IPS-NIHi7 (cell line): ENCODE measurements at regions not wholly inside any gene's neighbourhood (a gene's known extent, or its start where the extent isn't known, plus 50 kb on each side); places are given as distances from the start of the nearest gene placed in this dataset.
"Not testable (repeated sequence)": the region's sequence is repeated elsewhere in the genome, so short reads cannot be mapped to it uniquely, and the experiment has no call there.

Experiments
- DNase-seq: peaks from one replicate; pipeline ENCODE4 v3.0.0; 2012; ENCODE audit warnings: mixed read lengths; ENCODE audit errors: extremely low spot score

DNA sequence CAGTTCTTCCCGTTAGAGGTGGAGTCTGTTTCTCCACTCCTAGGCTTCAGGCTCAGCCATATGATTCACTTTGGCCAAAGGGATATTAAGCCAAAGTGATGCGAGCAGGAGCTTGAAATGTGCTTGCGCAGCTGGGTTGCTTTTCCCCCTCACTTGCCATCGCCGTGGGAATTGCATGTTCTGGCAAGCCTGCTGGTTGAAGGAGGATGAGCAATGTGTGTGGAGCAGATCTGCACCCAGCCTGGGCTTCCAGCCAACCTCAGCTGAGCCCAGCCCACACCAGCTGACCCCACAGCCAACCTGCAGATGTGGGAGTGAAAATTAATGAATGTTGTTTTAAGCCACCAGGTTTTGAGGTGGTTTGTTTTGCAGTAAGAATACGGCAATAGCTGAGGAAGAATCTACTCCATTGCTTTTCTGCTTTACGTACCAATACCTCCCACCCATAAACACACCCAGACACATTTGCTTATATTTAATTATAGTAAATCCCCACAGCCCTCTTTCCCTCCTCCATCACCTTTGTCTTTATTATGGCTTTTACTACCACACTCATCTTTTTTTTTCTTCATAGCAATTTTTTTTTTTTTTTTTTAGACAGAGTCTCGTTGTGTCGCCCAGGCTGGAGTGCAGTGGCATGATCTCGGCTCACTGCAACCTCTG, 132.8 kb upstream of the FUNDC1 start:
- DNase-seq = no peak

DNA sequence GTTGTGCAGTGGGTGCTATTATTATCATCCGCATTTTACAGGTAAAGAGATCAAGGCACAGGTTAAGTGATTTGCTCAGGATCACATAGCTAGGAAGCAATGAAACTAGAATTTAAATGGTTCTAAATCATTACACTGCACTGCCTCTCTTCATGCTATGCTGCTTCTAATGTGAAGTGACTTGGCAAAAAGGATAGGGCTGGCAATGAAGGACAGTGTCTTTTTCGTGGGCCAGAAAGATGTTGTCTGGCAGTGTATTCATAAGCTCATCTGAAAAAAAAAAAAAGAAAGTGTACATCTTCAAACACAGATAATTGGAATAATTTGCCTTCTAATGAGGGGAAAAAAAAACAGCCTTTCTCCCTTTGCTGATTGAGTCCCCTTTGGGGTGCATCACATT, 132.2 kb upstream of the FUNDC1 start:
- no peak for DNase-seq

DNA sequence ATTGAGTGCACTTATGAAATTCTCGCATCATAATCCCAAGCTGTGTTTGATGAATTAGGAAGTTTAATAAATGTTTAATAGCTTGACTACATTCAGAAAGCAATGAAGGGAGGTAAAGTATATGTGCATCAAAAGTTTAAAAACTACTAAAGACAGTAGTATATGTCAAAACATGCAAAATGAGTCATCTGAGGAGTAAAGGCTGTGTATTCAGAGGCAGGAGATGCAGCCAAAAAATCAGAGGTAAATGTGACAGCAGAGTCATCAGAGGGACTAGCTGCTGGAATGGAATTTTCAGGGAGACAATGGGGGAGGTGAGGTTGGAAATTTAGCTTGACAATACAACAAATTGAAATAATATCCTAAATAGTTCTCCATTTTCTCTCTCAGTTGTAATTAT, 127.0 kb upstream of the FUNDC1 start:
- DNase-seq = no peak

DNA sequence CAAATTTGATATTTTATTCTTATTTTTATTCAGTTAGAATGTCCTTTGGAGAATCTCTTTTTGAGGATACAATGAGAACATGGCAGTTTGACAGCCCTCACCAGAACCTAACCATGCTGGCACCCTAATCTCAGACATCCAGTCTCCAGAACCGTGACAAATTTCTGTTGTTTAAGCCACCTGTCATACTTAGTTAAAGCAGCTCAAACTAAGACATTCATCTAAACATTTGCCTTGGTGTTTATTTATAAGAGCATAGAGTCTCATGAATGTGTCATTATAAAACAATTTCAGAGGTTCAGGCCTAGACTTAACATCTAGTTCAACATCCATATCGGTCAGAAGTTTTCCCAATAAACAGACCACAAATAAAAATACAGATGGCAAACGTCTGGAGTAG, 125.1 kb upstream of the FUNDC1 start:
- no peak for DNase-seq

DNA sequence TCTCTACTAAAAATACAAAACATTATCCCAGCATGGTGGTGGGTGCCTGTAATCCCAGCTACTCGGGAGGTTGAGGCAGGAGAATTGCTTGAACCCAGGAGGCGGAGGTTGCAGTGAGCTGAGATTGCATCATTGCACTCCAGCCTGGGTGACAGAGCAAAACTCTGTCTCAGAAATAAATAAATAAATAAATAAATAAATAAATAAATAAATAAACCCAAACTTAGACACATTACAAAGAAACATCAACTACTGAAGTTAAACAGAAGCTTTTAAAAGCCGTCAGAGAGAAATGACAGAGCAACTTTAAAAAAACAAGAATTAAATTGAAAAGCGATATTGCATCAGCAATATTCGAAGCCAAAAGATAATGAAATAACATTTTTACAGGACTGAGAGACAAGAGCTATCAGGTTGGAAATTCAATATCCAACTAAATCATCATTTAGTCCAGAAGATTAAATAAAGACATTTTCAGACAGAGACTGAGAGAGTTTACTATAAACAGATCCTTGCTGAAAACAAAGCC, 115.1 kb upstream of the FUNDC1 start:
- not testable (repeated sequence) for DNase-seq

DNA sequence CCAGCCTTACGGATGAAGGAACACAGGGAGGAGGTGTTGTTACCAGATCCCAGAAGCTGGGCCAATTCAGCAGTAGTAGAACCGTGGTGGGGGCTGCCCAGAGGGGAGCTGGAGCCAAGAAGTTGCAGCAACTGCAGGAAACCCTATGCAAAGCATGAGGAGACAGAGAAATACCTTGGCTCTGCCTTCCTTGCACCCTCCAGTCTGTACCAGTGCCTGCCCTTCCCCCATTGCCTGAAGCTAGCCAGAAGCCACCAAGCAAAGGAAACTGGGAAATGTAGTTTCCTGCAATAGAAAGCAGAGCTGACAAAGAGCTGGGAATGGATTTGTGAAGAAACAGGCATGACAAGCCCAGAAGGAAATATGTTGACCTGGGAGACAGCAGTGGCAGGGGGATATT, 108.7 kb upstream of the FUNDC1 start:
- peak; percentile 54 for DNase-seq

DNA sequence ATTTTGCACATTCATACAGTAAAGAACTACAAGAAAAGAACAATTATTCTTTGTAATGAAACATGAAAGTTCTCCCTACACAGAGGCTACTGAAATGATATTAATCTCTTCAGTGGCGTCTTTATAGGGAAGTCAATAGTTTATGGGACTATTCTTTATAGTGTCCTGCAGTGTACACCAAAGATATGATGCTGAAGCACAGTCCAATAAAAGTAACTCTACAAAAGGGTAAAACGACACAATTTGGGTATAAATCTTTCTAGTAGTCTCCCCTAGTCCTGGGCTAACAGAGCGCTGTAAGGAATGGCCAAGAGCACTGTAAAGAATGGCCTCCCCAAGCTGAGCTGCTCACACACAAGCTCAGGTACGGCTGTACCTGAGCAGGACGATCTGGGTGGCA, 101.1 kb upstream of the FUNDC1 start:
- DNase-seq = no peak

DNA sequence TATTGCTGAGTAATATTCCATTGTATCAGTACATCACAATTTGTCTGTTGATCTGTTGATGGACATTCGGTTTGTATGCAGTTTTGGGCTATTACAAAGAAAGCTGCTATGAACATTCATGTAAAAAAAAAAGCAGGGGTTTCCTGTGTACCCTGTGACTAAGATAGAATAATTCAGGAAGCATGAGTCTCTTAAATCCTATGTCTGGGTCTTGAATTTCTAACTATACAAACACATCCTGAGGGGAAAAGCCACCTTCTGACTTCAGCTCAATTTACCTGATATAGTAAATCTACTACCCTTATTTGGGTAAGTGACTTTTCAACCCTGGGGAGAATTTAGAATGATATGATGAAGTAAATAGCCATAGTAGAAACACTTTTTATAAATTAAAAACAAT, 94.6 kb upstream of the FUNDC1 start:
- no peak for DNase-seq

DNA sequence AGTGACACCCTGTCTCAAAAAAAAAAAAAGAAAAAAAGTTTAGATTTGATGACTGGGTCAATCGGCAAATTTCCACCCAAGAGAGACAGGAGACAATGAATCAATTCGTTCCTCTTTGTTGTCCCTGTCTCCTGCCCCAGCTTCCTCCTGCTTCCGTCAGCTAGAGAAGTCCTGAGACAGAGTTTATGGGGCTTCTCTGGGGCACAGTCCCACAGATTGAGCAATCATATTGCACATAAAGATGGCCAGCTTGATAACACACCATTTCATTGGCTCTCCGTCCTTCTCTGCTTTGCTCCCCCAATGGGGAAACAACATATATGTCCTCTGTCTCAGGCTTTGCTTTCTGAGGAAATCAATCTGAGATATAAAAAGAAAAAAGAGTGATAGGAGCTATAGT, 78.4 kb upstream of the FUNDC1 start:
- DNase-seq = no peak

DNA sequence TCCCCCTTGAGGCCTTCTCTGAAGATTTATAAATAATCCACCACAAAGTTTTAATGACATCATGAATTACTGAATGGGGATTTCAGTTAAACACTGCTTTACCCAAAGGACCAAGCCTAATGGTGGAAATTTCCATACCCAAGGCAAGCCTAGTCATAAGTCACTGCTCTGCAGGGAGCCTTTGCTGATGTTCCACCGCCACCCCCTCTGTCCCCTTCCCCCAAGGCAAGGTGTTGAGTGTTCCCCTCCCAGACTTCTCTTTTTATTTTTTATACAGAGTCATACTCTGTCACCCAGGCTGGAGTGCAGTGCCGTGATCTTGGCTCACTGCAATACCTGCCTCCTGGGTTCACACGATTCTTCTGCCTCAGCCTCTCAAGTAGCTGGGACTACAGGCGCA, 76.4 kb upstream of the FUNDC1 start:
- no peak for DNase-seq

DNA sequence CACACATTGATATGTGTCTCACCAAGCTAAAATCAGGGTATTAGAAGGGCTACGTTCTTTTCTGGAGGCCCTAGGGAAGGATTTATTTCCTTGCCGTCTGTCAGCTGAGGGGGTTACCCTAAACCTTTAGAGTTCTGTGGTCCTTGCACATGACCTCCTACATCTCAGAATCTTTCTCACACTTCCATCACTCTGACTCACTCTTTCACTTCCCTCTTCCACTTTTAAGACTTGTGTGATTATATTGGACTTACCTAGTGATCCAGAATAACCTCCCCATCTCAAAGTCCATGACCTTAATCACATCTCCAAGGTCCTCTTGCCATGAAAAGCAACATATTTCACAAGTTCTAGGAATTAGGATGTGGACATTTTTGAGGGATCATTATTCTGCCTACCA, 53.6 kb upstream of the FUNDC1 start:
- no peak for DNase-seq
